SK-N-SH treated with all-trans-retinoic acid at 6 μM for 48 hours (cell line): ENCODE measurements at regions not wholly inside any gene's neighbourhood (a gene's known extent, or its start where the extent isn't known, plus 50 kb on each side); places are given as distances from the start of the nearest gene placed in this dataset.

Experiments used
- PATZ1 ChIP-seq: fragments of 250-450 bp; sonication (Bioruptor Pico); IDR thresholded peaks from 2 replicates; pipeline ENCODE4 v1.8.0; 2020; ENCODE audit warnings: mild to moderate bottlenecking, moderate library complexity, borderline replicate concordance
- ZC3H10 ChIP-seq: fragments of 250-450 bp; sonication (Bioruptor Pico); IDR thresholded peaks from 2 replicates; pipeline ENCODE4 v1.5.1; 2021; ENCODE audit warnings: mild to moderate bottlenecking, moderate library complexity
- ZFP3 ChIP-seq: fragments of 250-450 bp; sonication (Bioruptor Pico); IDR thresholded peaks from 2 replicates; pipeline ENCODE4 v1.5.0; 2020; ENCODE audit warnings: mild to moderate bottlenecking, moderate library complexity
- ZNF70 ChIP-seq: fragments of 450-650 bp; formaldehyde crosslinking; IDR thresholded peaks from 2 replicates; pipeline ENCODE4 v1.5.0; 2020; ENCODE audit warnings: mild to moderate bottlenecking, moderate library complexity
- ZNF8 ChIP-seq: fragments of 450-650 bp; formaldehyde crosslinking; IDR thresholded peaks from 2 replicates; pipeline ENCODE4 v1.5.0; 2020; ENCODE audit warnings: mild to moderate bottlenecking, moderate library complexity

GRCh38 chr6:1059596-1059995 lies 252.3 kb upstream of the FOXQ1 start:
- TF ChIP-seq ZC3H10 = no peak
- no peak for TF ChIP-seq ZFP3 (CRISPR knock-in tag)
- no peak for TF ChIP-seq ZNF8 (CRISPR knock-in tag)
- TF ChIP-seq ZNF70 (CRISPR knock-in tag) = no peak
- TF ChIP-seq PATZ1 = no peak
